ENCODE measurements at regions not wholly inside any gene's neighbourhood (a gene's known extent, or its start where the extent isn't known, plus 50 kb on each side); places are given as distances from the start of the nearest gene placed in this dataset.
"Not testable (repeated sequence)": the region's sequence is repeated elsewhere in the genome, so short reads cannot be mapped to it uniquely, and the experiment has no call there.

DNA sequence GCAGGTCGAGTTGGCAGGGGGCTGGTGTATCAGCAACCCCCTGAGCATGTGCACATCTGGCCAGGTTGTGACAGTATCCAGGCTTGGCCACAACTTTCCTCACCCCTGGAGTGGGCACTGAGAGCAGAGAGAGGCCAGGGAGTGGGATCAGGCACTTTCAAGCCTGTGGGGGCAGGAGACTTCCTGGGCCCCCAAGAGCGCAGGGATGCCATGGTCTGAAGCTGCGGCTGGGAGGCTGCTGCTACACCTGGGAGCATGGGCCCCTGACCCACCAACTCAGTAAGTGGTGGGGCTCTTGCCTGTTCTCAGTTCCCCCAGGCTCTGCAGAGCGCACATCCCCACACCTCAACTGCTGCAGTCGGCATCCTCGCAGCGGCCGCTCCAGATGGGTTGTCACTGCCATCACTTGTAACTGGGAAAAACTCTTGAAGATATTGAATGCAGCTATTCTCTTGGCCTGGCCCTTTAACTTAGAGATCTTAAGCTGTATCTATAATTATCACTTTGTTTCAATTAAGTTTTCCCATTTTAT is 245.4 kb upstream of the SLITRK1 start:
- DNase-seq: no peak

- DNase-seq: no peak
Observed at GRCh38 chr13:84126671-84127171, 244.4 kb upstream of the SLITRK1 start.

DNA sequence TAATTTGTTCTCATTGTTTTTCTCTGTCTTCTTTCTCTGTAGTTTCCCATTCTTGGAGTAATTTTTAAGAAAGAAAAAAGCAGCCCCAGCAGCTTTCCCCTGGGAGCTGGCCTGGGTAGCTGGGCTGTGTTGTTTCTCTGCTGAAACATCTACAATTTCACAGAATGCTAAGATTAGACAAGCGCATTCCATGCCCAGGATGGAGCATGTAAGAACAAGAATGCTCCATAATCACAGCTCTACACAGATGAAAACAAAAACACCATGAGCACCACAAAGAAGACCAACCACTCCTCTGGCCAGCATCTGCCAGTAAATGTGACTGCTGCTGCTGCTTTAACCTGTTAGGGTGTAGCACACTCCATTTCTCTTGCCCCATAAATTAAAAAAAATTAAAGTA is 239.2 kb upstream of the SLITRK1 start:
- DNase-seq: no peak

- DNase-seq: no peak
Observed at GRCh38 chr13:84118839-84119409, 236.7 kb upstream of the SLITRK1 start.

GRCh38 chr13:84098273-84098672 is 216.0 kb upstream of the SLITRK1 start:
- DNase-seq: no peak

- no peak for DNase-seq
Observed at GRCh38 chr13:84097148-84097547, 214.9 kb upstream of the SLITRK1 start.

DNA sequence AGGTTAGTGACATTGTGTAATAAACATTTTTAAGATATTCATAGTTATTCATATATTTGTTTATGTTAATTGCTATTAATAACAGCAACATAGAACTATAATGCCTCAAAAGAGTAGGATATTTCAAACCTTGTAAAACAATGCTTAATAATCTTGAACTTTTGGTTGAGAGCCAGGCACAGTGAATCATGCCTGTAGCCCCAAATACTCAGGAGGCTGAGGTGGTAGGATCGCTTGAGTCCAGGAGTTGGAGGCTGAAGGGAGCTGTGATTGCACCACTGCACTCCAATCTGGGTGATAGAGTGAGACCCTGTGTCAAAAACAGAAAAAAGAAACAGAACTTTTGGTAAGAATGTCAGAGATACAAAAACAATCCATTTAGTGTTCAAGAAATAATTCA is 213.9 kb upstream of the SLITRK1 start:
- DNase-seq: no peak

DNA sequence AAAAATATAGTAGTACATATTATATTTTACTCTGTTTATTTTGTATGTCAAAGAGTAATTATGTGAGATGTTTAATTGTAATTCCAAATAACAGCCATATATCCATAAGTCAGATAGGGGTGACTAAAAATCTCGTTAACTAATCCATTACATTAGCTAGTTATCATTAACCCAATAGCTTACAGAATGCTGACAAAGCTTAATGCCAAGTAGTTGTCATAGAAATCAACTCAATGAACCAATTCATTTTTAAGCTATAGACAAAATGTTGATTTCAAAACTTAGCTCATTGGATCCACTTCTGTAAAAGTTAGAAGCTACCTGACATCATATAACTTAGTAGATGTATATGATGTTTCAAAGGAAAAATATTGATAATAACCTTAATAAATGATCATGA is 206.7 kb upstream of the SLITRK1 start:
- DNase-seq: no peak

DNA sequence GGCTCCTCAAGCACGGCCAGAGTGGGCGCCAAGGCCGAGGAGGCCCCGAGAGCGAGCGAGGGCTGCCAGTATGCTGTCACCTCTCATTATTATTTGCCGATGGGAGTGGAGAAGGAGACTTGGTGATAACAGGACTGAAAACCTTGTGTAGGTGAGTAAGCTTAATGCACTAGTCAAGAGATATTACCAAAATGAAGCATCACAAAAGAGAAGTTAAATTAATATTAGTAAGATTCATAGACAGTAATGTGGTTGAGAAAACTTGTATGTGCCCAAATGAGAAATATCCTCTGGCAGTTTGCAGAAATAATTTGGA is 204.5 kb upstream of the SLITRK1 start:
- no peak for DNase-seq

DNA sequence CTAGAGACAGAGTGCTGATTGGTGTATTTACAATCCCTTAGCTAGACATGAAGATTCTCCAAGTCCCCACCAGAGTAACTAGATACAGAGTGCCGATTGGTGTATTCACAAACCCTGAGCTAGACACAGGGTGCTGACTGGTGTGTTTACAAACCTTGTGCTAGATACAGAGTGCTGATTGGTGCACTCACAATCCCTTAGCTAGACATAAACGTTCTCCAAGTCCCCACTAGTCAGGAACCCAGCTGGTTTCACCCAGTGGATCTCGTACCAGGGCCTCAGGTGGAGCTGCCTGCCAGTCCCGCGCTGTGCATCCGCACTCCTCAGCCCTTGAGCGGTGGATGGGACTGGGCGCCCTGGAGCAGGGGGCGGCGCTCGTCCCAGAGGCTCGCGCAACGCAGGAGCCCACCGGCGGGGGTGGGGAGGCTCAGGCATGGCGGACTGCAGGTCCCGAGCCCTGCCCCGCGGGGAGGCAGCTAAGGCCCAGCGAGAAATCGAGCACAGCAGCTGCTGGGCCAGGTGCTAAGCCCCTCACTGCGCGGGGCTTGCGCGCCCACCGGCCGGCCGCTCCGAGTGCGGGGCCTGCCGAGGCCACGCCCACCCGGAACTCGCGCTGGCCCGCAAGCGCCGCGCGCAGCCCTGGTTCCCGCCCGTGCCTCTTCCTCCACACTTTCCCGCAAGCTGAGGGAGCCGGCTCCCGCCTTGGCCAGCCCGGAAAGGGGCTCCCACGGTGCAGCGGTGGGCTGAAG is 204.0 kb upstream of the SLITRK1 start:
- DNase-seq: not testable (repeated sequence)

- DNase-seq: no peak
Observed at GRCh38 chr13:84082462-84082861, 200.2 kb upstream of the SLITRK1 start.

DNA sequence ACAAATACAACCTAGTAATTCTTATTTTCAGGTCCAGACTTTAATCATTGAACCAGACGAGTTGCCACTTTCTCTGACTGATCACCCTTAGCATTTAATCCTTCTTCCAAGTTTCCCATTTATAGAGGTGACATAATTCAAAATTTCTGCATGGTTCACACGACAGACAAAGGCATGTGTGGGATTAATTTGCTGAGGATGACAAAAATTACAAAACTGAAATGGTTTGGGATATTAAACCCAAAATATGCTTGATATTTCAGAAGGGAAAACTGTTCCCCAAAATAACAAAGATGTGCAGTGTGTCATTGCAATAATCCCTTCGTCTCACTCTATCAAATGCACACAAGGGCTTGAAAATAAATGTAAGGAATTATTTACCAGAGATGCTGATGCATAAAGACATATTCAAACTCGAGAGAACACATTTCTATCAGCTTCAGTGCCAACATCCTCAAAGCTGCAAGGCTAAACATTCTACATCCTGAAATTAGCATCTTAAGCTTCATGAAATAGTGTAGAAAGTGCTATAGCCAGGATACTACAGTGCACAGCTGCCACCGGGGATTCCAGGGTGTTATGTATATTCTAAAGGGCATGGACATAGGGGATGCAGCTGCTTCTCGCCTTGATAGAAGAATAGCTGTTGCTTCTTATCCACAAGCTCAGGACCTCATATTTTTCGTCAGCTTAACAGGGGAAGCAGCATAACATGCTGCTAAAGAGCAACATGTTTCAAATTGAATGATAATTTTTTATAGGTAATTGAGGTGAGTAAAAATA is 198.7 kb upstream of the SLITRK1 start:
- DNase-seq: no peak

DNA sequence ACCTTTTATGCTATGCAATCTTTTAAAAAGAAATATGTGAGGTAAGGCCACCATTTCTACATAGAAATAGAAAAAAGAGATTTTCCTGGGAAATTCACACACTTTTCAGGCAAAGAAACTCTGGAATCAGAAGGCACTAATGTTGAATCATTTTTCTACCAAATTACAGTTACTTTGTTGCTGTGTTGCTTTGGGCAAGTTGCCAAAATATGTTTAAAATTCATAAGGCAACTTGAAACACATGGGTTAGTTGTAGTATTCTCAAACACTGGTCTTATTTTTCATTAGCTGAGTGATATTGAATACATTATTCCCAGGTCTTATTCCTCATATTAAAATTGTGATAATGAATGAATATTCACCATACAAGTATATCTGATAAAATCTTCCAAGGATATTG is 195.0 kb upstream of the SLITRK1 start:
- DNase-seq: no peak

DNA sequence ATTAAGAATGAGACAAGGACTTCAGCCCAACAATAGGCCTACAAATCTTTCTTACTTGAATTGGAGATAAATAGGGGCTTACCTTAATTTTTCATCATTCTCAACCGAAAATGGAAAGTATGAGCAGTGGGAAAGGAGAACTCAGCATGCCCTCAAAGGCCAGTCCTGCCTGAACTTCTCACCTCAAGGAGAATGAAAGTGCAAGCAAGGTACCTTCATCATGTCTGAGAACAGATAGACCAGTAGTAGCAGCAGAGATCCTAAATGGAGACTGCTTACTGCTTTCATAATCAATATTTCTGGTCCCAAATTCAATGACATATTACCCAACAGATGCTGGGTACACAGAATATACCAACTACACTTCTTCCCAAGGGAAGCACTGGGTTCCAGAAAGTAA is 194.0 kb upstream of the SLITRK1 start:
- DNase-seq: no peak

DNA sequence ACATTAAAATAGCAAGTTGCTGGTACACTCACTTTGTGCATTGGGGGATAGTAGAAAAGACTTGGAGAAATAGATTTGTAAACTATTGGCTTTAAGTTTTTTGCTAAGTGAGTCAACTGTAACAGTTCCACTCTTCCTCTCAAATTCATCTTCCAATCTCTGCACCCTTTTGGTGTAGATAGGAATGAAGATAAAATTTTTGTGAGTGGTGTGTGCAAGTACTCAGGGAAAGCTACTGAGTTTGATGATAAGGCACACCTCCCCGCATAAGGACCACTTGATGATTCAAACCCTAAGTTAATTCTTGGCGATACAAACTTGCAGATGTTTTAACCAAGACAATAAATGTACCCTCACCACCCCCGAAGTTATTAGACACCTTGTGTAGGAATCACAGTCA is 168.3 kb upstream of the SLITRK1 start:
- DNase-seq: no peak

DNA sequence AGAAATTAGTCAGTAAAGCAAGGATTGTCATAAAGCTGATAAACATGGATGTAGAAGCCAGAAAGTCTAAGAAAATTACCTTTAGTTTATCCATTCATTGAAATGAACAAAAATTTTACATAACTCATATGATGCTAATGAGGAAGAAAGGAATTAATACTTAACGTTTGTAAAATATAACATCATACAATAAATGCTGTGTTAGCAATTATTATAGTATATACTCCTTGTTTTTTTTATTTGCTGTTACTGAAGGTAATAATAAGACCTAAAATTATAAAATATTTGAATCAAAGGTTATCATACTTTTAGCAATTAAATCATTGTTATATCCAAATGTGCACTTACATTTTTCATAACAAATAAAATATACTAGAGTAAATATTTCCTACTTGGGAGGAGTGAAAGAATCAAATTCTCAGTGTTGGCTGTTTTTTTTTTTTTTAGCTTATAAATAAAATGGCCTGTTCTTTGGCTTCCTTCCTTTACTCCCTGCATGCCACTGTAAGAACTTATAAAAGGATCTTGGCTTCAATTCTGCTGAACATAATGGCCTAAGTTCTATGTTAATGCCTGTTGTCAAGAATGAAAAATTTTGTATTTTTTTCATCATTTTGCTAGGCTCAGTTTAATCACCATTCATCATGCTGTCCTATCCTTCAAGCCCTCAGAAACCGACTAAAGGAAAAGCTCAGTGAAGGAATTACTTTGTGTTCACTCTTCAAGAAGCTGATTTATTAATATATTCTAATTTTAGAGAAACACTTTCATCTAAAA is 167.4 kb upstream of the SLITRK1 start:
- DNase-seq: no peak

GRCh38 chr13:84044805-84045204 is 162.5 kb upstream of the SLITRK1 start:
- no peak for DNase-seq

DNA sequence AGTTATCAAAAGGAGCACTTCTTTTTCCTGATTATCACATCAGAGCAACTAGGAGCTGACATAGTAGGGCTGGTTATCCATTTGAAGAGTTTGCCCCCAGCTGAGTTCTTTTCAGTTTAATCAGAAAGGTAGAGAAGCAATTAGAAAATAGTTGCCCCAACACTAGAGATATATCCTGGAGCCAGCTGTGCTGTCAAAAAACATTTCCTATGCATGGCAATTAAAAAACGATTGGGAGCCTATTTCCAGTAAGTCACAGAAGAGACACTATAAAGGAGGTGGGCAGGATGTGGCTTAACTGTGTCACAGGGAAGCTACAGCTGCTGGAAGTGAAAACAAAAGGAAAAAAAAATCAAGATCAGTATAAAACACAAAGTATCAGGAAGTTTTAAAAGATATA is 155.7 kb upstream of the SLITRK1 start:
- DNase-seq: no peak

GRCh38 chr13:84032116-84032515 is 149.8 kb upstream of the SLITRK1 start:
- no peak for DNase-seq

GRCh38 chr13:84031120-84031519 is 148.8 kb upstream of the SLITRK1 start:
- DNase-seq: no peak

DNA sequence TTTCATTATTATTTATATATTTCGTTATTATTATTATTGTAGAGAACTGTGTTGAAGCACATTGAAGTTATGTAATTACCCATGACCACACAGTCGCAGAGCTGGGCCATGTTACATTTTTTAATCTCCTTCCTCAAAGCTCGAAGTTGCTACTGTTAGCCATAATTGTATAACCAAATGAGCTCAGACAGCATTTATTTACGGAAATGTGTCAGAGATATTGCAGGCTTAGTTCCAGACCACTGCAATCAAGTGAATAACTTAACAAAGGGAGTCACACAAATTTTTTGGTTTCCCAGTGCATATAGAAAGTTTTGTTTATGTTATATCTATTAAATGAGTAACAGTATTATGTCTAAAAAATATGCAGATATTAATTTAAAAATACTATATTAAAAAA is 147.1 kb upstream of the SLITRK1 start:
- DNase-seq: no peak

DNA sequence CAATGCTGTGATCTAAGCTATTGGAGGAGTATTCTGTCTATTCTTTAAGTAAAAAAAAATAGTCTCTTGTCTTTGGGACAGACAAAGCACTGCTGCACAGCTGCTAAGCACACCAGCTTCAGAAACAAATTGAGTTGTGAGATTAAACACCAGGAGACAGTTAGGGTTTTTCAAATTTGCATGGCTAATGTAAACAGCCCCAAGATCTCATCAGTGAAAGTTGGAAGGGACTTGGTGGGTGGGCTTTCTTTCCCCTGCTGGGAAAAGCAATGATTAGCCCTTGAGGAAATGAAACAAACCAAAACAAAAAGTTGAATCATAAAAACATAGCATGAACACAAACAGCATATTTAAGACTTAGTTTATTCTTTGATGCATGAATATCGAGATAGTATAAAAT is 143.6 kb upstream of the SLITRK1 start:
- no peak for DNase-seq

DNA sequence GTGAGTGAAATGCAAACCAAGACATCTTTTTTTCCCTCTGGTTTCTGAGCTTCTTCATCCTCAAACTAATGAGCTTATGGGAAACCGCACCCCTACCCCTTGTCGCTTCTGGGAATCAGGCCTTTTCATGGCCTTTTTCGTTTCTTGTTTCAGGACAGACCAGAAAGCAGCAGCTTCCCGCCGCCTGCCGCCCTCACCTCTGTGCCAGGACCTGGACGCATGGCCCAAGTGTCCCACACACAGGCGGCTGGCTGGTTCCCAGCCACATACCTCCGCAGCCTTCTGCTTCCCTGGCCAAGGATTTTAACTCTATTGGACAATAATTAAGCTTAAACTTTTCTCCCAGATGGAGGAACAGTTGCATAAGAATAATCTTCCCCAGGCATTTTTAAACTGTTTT is 114.1 kb upstream of the SLITRK1 start:
- no peak for DNase-seq
